WI38 (cell line): ENCODE measurements at regions not wholly inside any gene's neighbourhood (a gene's known extent, or its start where the extent isn't known, plus 50 kb on each side); places are given as distances from the start of the nearest gene placed in this dataset.

Experiments used
- H3K4me3 ChIP-seq: 2 replicates; pipeline ENCODE4 v1.5.1; 2011; ENCODE audit warnings: low read depth, mild to moderate bottlenecking, control low read depth, low read length
- TF ChIP-seq, protein P1 (sequence below): IDR thresholded peaks from 2 replicates; pipeline ENCODE4 v1.5.1; 2012; ENCODE audit warnings: low read depth, mild to moderate bottlenecking, control low read depth, low read length

DNA sequence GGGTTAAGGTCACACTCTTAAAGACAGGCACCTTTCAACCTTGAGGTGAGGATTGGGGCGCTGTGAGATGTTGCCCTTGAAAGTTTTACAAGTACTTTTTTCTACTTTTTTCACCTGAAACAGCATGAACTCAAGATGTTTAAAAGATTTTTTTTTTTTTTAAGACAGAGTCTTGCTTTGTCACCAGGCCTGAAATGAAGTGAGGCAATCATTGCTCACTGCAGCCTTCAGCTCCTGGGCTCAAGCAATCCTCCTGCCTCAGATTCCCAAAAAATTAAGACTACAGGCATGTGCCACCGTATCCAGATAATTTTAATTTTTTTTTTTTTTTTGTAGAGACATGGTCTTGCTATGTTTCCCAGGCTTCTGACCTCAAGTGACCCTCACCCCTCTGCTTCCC is 243.9 kb downstream of the DIO2 start:
- TF ChIP-seq, protein P1, sequence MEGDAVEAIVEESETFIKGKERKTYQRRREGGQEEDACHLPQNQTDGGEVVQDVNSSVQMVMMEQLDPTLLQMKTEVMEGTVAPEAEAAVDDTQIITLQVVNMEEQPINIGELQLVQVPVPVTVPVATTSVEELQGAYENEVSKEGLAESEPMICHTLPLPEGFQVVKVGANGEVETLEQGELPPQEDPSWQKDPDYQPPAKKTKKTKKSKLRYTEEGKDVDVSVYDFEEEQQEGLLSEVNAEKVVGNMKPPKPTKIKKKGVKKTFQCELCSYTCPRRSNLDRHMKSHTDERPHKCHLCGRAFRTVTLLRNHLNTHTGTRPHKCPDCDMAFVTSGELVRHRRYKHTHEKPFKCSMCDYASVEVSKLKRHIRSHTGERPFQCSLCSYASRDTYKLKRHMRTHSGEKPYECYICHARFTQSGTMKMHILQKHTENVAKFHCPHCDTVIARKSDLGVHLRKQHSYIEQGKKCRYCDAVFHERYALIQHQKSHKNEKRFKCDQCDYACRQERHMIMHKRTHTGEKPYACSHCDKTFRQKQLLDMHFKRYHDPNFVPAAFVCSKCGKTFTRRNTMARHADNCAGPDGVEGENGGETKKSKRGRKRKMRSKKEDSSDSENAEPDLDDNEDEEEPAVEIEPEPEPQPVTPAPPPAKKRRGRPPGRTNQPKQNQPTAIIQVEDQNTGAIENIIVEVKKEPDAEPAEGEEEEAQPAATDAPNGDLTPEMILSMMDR: no peak
- H3K4me3 ChIP-seq: no peak overlapping the region

DNA sequence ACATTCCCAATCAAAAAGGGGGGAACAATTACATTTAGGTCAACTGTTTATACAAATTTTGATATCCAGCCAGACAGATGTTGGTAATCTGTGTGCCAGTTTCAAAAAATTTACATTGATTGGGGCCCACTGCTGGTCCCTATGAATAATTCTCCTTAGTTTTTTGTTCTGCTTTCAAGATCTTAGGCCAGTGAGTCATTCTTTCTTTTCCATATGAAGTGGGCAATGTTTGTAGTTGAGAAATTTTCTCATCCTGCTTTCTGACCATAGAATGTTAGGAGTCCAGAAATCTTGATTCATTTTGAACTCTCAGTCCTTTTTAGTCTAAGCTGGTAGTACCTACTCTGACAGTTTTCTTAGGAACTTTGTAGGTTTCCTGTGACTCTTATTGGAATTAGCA is 244.3 kb downstream of the DIO2 start:
- H3K4me3 ChIP-seq: no peak overlapping the region
- TF ChIP-seq, protein P1: no peak

DNA sequence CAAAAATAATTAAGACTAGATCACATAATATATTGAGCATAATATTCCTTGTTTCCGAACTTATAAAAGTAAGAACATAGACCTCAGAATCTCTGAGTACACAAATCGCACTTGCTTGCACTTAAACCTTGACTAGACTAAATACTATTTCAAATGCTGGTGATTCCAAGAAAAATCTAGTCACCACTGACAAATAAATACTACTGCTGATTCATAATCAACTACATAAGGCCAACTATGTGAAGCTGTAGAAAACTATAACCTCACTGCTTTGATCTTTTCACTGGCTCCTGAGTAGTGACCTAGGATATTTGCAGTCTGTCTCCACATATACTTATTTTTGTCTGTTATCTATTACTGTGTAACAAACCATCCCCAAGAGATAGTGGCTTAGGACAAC is 245.4 kb downstream of the DIO2 start:
- H3K4me3 ChIP-seq: no peak overlapping the region
- TF ChIP-seq, protein P1: no peak

GRCh38 chr14:79961197-79961596 is 250.1 kb downstream of the DIO2 start:
- TF ChIP-seq, protein P1: no peak
- H3K4me3 ChIP-seq: no peak overlapping the region

DNA sequence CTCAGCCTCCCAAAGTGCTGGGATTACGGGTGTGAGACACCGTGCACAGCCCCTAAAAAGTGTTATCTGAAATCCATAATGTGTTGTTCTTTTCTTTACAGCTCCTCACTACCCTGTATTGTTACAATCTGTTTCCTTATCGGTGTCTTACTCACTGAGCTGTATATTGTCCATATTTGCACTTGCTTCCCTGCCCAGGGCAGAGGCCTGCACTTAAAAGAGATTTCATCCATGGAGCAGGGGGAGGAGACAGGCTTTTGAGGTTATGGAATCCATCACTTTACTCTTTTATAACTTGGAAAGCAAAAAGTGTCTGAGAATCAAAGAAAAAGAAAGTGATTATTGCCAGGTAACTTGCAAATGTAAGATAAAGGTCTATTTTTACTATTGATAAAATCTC is 251.0 kb downstream of the DIO2 start:
- TF ChIP-seq, protein P1: no peak
- no peak overlapping the region for H3K4me3 ChIP-seq

- TF ChIP-seq, protein P1: no peak
- H3K4me3 ChIP-seq: no peak overlapping the region
Observed at GRCh38 chr14:79951572-79951971, 259.7 kb downstream of the DIO2 start.

- no peak overlapping the region for H3K4me3 ChIP-seq
- TF ChIP-seq, protein P1: no peak
Observed at GRCh38 chr14:79949906-79950305, 261.4 kb downstream of the DIO2 start.
